Ascending aorta (tissue), 2 donors: ENCODE measurements at regions not wholly inside any gene's neighbourhood (a gene's known extent, or its start where the extent isn't known, plus 50 kb on each side); places are given as distances from the start of the nearest gene placed in this dataset.

Experiments
- DNase-seq, 2 donors: peaks; one replicate each; pipeline ENCODE4 v3.0.0-alpha.2; 2019; ENCODE audit warnings: low spot score in 2 of 2
- H3K27ac ChIP-seq, 2 donors: fragments of 200-600 bp; sonication (generic); one replicate each; pipeline ENCODE4 v1.5.1; 2016 to 2017; ENCODE audit warnings: mild to moderate bottlenecking in 1 of 2
- H3K27me3 ChIP-seq: fragments of 200-600 bp; sonication (generic); one replicate; pipeline ENCODE4 v1.5.1; 2017
- H3K36me3 ChIP-seq, 2 donors: fragments of 200-600 bp; sonication (generic); one replicate each; pipeline ENCODE4 v1.5.1; 2016
- H3K4me1 ChIP-seq, 2 donors: fragments of 200-600 bp; sonication (generic); one replicate each; pipeline ENCODE4 v1.5.1; 2016 to 2017; ENCODE audit warnings: mild to moderate bottlenecking in 1 of 2
- H3K4me3 ChIP-seq, 2 donors: fragments of 200-600 bp; sonication (generic); one replicate each; pipeline ENCODE4 v1.5.1; 2016 to 2017; ENCODE audit warnings: mild to moderate bottlenecking in 1 of 2
- H3K9me3 ChIP-seq, 2 donors: fragments of 200-600 bp; sonication (generic); one replicate each; pipeline ENCODE4 v1.5.1; 2016
- intact Hi-C: fragments of 100-400 bp; cut with DNase I; formaldehyde crosslinking; loops from one replicate; pipeline ENCODE4 v1.15.1; 2023
- TF ChIP-seq, protein P1 (sequence below), 3 experiments: fragments of 200-600 bp in 2 of 3; fragments of 450-650 bp in 1 of 3; sonication (generic) in 2 of 3; IDR thresholded peaks; one replicate each; pipeline ENCODE4 v1.5.1; 2016 to 2019; ENCODE audit warnings: antibody characterized with exemption in 3 of 3, mild to moderate bottlenecking in 1 of 3, moderate library complexity in 1 of 3

DNA sequence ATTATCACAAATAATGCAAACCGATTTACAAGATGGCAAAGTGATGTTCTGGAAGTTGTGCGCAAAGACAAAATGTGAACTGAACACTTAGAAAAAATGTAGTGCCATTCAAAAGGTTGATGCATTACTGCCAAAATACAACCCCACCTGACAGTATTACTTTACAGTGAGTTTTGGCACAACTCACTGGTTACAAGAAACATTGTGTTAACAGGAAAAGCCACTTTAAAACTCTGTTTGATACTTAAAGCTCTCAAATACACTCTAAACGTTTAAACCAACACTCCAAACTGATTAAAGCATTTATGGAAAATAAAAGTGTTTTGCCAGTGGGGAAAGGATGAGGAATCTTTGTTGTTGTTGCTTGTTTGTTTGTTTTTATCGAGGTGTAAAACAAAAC is 173.4 kb upstream of the SATB2 start:
- H3K4me3 ChIP-seq = no peak overlapping the region
- TF ChIP-seq, protein P1, sequence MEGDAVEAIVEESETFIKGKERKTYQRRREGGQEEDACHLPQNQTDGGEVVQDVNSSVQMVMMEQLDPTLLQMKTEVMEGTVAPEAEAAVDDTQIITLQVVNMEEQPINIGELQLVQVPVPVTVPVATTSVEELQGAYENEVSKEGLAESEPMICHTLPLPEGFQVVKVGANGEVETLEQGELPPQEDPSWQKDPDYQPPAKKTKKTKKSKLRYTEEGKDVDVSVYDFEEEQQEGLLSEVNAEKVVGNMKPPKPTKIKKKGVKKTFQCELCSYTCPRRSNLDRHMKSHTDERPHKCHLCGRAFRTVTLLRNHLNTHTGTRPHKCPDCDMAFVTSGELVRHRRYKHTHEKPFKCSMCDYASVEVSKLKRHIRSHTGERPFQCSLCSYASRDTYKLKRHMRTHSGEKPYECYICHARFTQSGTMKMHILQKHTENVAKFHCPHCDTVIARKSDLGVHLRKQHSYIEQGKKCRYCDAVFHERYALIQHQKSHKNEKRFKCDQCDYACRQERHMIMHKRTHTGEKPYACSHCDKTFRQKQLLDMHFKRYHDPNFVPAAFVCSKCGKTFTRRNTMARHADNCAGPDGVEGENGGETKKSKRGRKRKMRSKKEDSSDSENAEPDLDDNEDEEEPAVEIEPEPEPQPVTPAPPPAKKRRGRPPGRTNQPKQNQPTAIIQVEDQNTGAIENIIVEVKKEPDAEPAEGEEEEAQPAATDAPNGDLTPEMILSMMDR (IDR thresholded peaks at IDR 0.05) = no peak
- no peaks in the 10 kb centered on the region for H3K4me1 ChIP-seq
- DNase-seq = no peak
- intact Hi-C loops = no loop called here
- H3K27me3 ChIP-seq = no peaks in the 10 kb centered on the region
- H3K27ac ChIP-seq = no peak overlapping the region
- H3K36me3 ChIP-seq = no peaks in the 10 kb centered on the region
- no peaks in the 10 kb centered on the region for H3K9me3 ChIP-seq

DNA sequence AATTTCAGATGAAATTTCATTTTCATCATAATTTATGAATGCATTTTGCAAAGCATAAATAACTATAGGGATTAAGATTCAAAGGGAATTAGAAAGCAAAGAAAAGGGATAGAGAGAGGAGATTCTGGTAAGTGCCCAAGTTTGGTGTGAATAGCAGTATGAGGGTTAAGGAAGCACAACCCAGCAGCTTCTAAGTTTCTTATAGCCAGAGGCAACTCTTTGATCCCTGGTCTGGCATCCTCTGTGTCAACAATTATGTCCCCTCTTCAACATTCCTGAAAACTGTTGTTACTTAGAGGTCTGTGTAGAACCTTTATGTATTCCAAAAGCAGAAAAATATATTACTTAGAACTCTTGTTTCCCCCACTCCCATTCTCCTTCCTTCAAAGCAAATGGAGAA is 171.6 kb upstream of the SATB2 start:
- Histone ChIP-seq H3K36me3 (no peaks in the 10 kb centered on the region), H3K27me3 (no peaks in the 10 kb centered on the region), H3K4me1 (no peaks in the 10 kb centered on the region), H3K27ac (no peak overlapping the region), H3K4me3 (no peak overlapping the region), H3K9me3 (no peaks in the 10 kb centered on the region)
- TF ChIP-seq, protein P1 (IDR thresholded peaks at IDR 0.05) = no peak
- no peak for DNase-seq
- intact Hi-C loops = no loop called here

DNA sequence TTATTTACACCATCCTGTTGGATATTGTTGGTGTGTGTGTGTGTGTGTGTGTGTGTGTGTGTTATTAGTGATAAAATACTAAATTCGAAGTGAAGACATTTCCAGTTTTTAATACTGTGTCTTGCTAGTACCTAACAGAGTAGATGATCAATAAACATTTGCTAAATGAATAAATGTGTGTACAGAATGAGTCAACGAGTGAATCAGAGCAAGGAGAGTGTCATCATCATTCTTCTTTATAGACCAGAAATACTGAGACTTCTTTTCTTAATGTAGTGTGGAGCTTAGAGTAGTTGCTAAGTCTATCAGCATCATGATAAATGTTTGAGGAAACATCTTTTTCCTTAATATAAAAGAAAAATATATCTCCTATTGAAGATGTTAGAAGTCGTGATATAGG is 169.7 kb upstream of the SATB2 start:
- H3K4me1 ChIP-seq = no peaks in the 10 kb centered on the region
- H3K36me3 ChIP-seq = no peaks in the 10 kb centered on the region
- H3K27me3 ChIP-seq = no peaks in the 10 kb centered on the region
- intact Hi-C loops = no loop called here
- H3K27ac ChIP-seq = no peak overlapping the region
- H3K9me3 ChIP-seq = no peaks in the 10 kb centered on the region
- TF ChIP-seq, protein P1 (IDR thresholded peaks at IDR 0.05) = no peak
- no peak for DNase-seq
- no peak overlapping the region for H3K4me3 ChIP-seq

DNA sequence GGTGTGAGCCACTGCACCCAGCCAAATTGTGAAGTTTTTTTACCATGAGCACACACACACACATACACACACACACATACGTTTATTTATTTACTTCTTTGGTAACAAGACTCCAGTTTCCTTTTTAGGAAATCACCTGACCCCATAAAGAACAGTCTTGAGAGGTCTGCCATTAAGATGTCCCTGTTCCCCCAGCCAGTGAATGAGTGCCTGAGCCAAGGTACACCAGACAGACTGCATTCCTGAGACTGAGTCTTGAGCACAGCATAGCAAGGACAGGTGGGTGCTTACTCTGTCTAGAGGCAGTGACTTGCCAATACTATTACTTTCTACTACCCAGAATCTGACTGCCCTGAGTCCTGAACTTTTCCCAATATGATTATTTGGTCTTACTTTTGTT is 167.2 kb upstream of the SATB2 start:
- Histone ChIP-seq H3K9me3 (no peaks in the 10 kb centered on the region), H3K27ac (no peak overlapping the region), H3K4me1 (no peaks in the 10 kb centered on the region), H3K4me3 (no peak overlapping the region), H3K27me3 (no peaks in the 10 kb centered on the region), H3K36me3 (no peaks in the 10 kb centered on the region)
- no peak for DNase-seq
- intact Hi-C loops = no loop called here
- TF ChIP-seq, protein P1 (IDR thresholded peaks at IDR 0.05) = no peak

DNA sequence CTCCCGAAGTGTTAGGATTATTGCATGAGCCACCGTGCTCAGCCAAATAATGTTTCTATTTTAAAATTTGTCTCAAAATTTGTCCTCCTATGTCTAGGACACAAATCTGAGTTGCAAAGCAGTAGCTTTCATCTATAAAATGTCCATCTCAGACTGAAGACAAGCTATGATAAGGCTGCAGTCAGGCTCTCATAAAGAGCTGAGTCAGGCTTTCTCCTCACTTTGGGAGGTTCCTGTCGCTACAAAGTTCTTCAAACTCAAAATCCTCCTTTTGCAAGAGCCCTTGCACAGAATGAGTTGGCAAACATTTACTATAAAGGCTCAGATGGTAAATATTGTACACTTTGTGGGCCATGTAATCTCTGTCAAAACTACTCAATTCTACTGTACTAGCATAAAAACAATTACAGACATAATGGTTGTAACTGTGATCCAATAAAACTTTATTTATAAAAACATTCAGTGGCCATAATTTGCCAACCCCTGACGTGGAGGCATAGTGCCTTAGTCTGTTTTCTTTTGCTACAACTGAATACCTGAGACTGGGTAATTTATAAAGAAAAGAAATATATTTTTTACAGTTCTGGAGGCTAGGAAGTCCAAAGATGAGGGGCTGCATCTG is 154.9 kb upstream of the SATB2 start:
- TF ChIP-seq, protein P1 (IDR thresholded peaks at IDR 0.05) = no peak
- no peaks in the 10 kb centered on the region for H3K9me3 ChIP-seq
- intact Hi-C loops = no loop called here
- H3K36me3 ChIP-seq = no peaks in the 10 kb centered on the region
- no peaks in the 10 kb centered on the region for H3K27me3 ChIP-seq
- DNase-seq = no peak
- no peaks in the 10 kb centered on the region for H3K4me1 ChIP-seq
- no peak overlapping the region for H3K27ac ChIP-seq
- H3K4me3 ChIP-seq = no peak overlapping the region

DNA sequence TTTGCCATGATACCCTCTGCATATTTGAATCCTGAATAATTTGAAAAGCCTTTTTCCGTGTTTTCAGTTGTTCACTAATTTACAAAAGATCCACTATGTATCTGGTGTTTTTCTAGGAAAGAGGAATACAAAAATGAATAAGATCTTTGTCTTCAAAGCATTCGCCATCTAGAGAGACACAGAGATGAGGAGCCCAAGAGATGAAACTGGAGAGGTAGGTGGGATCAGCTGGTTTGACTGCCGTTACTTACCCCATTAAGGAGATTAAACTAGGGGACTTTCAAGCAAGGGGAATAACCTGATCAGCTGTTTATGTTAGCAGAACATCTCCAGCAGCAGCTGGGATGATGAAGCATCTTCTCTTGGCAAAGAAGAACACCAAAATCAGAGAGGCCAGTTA is 150.2 kb upstream of the SATB2 start:
- intact Hi-C loops = no loop called here
- DNase-seq = no peak
- Histone ChIP-seq H3K36me3 (no peaks in the 10 kb centered on the region), H3K4me3 (no peak overlapping the region), H3K4me1 (no peaks in the 10 kb centered on the region), H3K27me3 (no peaks in the 10 kb centered on the region), H3K27ac (no peak overlapping the region), H3K9me3 (no peaks in the 10 kb centered on the region)
- TF ChIP-seq, protein P1 (IDR thresholded peaks at IDR 0.05) = no peak
